A172 (cell line): ENCODE measurements at regions not wholly inside any gene's neighbourhood (a gene's known extent, or its start where the extent isn't known, plus 50 kb on each side); places are given as distances from the start of the nearest gene placed in this dataset.
"Not testable (repeated sequence)": the region's sequence is repeated elsewhere in the genome, so short reads cannot be mapped to it uniquely, and the experiment has no call there.

Source experiments
- DNase-seq: peaks from one replicate; pipeline ENCODE4 v3.0.0-alpha.2; 2015; ENCODE audit warnings: low spot score

GRCh38 chr3:20250786-20251185, 64.8 kb upstream of the SGO1 start:
- DNase-seq = no peak

- DNase-seq = no peak
These were observed 64.3 kb upstream of the SGO1 start for GRCh38 chr3:20250314-20250713.

- DNase-seq = no peak
These were observed 60.7 kb upstream of the SGO1 start for GRCh38 chr3:20246662-20247061.

- DNase-seq = no peak
These were observed 59.8 kb upstream of the SGO1 start for GRCh38 chr3:20245781-20246180.

GRCh38 chr3:20240154-20240883, 54.3 kb upstream of the SGO1 start:
- no peak for DNase-seq

- DNase-seq = not testable (repeated sequence)
These were observed 52.2 kb upstream of the SGO1 start for GRCh38 chr3:20238199-20238598.

- DNase-seq = no peak
These were observed 50.6 kb upstream of the SGO1 start for GRCh38 chr3:20236603-20237002.
